GM19324 (cell line): ENCODE measurements at regions not wholly inside any gene's neighbourhood (a gene's known extent, or its start where the extent isn't known, plus 50 kb on each side); places are given as distances from the start of the nearest gene placed in this dataset.

Experiments
- ATAC-seq: cut with Tn5 transposase; IDR thresholded peaks from one replicate; pipeline ENCODE4 v1.9.1; 2021; ENCODE audit warnings: mild to moderate bottlenecking, moderate library complexity; ENCODE audit not compliant: unreplicated experiment, low FRiP score

DNA sequence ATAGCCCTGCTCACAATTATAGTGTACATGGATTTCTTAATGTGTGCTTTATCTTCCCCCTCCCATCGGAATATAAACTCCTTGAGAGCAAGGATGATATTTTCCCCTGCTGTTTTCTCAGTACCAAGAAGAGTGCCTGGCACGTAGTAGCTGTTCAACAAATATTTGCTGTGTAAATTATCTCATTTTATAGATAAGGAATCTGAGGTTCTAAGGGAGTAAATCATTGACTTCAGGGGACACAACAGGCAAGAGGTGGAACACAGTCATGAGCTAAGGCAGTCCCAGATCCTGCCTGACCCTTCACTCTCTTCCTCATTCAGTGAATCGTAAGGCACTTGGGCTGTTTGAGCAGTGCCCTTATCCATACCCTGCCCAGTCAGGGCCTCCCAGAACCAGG lies 187.3 kb upstream of the TNP1 start:
- no peak for ATAC-seq

DNA sequence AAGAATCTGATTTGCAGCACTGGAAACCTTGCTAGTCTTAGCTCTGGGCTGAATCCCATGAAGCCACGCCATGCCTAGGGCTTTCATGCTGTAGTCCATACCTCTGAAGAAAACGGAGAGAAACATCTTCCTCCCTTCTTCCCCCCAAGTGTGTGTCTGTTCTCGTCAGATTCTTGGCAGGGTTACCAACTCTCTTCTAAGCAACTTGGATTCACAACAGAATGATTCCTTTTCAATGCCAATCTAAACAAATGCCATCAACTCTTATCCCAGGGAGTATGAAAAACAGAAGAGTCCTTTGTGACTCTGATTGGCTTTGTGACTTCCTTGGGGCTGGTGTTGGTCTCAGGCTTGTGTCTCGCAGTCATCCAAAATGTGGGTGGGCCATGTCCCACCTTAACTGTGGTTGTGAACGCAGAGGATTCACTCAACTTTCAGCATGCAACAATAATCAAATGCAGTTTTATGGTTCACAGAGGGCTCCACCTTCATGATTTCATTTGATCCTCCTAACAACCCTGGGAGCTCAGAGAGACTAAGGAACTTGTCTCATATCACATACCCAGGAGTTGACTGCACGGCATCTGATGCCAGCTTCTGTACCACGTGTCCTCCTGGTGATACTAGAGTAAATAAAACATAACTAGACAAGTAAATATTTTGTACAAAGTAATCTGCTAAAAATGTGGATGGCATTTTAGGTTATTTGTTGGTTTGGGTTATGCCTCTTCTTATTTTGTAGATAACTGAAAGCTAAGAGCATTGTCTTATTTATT lies 186.0 kb upstream of the TNP1 start:
- no peak for ATAC-seq

DNA sequence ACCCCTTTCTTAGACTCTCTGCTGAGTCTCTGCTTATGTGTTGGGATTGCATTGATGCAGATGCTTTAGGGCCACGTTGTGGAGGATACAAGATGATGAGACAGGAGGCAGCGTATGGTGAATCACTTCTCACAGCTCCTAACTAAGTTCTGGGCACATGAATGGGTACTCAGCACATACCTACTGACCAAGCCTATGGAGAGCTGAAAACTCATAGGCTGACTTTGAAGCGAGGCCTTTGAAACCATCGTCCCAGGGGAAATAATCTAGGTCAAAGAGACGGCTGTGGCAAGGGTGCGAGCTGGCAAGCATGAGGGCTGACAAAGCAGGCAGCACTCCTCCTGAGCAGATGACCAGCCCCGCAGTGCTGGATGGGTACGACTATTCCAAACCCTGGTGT lies 180.2 kb upstream of the TNP1 start:
- no peak for ATAC-seq

DNA sequence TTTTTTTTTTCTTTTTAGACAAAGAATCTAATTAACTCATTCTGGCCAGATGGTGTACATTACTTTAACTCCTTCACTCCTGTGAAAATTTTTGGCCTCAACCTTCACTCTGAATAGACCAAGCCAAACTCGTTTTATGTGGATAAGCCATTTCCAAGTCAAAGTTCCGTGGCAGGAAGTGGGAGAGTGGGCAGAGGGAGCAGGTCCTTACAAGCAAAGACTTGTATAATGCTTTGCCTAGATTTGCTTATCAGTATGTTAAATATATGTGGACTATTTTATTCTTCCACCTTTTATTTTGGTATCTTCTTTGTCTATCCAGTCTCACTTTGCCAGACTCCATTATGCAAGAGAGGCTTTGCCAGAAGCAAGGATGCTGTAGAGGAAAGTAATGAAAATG lies 178.1 kb upstream of the TNP1 start:
- ATAC-seq: no peak

DNA sequence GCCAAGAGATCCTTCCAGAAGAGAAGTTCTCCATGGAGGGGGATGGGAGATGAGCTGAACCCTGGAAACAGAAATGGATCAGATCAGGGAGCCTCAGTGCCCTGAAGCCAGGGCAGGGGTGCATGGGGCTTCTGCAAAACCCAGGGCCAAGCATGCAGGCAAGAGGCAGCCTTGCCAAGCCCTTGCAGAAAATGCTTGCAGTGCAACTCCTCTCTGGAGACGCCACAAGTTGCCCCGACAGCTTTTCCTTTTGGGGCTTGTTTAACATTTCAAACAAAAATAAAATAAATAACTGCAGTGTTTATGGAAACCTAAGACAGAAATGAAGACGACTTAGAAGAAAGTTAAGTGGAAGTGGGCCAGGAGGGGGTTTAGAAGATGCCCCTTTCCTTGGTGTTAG lies 177.5 kb upstream of the TNP1 start:
- ATAC-seq: no peak

- no peak for ATAC-seq
Measured at GRCh38 chr2:217035967-217036366, 176.1 kb upstream of the TNP1 start.

DNA sequence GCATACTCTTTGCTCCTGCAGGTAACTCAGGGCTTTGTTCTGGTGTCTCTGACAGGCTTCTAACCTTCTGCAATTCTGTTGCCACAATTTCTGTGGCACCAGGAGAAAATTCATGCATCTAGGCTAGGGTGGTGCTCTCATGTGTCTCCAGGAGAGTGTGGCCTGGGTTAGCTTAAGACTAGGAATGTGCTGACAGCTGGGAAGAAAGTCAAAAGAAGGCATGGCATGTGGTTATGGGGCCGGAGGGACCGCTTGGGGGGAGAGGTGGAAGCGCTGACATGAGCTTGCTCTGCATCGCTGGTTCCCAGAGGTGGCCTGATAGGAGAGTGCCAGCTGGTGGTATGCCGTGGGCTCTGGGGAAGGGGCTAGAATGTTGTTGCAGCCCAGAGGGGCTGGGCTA lies 173.3 kb upstream of the TNP1 start:
- ATAC-seq: no peak

- no peak for ATAC-seq
Measured at GRCh38 chr2:217031445-217031844, 171.6 kb upstream of the TNP1 start.

- no peak for ATAC-seq
Measured at GRCh38 chr2:217030081-217030480, 170.2 kb upstream of the TNP1 start.

- no peak for ATAC-seq
Measured at GRCh38 chr2:217028128-217028527, 168.3 kb upstream of the TNP1 start.

DNA sequence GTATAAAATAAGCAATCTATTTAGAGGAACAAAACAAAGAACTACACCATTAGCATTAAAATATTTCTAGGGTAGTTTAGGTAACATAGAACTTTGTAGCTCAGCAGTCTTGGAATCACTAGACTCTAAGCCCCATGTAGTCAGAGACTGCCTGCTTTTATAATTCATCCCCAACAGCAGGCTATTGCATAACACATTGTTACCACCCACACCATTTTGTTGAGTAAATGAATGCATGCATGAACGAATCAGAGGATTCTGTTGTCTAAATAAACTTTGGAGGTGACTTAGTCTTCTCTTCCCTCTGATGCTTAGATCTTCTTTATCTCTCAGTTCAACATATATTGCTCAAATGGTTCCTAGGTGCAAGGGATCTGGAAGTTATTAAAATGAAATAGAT lies 167.6 kb upstream of the TNP1 start:
- no peak for ATAC-seq

DNA sequence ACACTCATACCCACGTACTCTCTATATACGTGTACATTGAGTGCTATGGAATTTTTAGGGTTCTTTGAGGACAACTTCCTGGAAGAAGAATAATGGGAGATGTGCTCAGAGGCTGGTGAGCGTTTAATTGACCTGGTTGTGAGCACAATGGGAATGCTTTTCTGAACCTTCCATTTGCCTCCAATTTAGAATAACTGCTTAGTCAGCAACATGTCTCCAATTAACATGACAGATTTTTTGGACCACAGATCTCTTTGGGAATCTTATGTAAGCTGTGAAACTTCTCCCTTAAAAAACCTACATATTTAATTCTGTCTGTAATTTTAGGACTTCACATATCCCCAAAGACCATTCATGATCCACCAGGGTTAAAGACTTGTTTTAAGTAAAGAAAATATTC lies 166.7 kb upstream of the TNP1 start:
- no peak for ATAC-seq

- ATAC-seq: no peak
Measured at GRCh38 chr2:217026161-217026560, 166.3 kb upstream of the TNP1 start.

DNA sequence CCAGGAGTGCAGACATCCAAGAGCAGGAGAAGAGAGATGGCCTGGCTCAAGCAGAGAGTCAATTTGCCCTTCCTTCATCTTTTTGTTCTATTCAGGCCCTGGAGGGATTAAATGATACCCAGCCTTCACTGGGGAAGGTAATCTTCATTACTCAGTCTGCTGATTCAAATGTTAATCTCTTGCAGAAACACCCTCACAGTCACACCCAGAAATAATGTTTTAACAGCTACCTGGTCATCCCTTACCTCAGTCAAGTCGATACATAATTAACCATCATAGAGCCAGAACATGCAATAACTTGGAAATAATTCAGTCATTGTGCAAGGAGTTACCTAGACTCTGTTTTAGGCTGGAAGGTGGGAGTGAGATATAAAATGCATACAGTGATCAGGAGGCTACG lies 163.7 kb upstream of the TNP1 start:
- no peak for ATAC-seq

DNA sequence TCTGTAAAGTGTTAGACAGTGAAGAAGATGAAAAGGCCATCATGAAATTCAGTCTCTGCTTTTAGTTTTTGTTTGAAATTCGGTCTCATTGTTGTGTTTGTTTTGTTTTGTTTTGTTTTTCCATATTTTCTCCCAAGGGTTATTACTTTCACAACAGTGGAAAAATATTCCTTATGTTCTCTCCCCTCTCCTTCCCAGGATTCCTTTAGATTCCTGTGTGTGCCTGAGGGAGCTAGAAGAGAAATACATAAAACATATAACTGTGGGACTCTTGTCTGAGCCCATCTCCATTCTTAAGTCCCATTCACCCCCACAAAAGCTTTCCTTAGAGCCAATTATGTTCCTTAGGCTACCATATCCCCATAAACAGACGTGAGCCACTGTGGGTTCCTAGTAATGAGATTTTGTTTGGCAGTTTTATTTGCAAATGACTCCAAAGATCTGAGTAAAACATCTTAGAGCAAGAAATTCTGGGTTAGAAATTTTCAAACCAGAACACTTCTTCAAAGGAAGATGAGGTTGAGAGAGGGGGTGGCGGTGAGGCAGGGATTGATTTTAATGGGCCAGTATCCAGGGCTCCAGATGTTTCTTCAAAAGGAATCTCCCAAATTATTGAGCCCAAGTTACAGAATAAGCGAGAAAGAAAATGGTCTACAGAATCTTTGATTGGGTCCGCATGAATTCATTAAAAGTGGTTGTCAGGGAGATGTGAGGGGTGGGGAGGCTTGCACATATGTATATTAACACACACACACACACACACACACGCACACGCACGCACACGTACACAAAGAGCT lies 157.8 kb upstream of the TNP1 start:
- ATAC-seq: no peak

GRCh38 chr2:217016796-217017419 lies 157.0 kb upstream of the TNP1 start:
- ATAC-seq: no peak

DNA sequence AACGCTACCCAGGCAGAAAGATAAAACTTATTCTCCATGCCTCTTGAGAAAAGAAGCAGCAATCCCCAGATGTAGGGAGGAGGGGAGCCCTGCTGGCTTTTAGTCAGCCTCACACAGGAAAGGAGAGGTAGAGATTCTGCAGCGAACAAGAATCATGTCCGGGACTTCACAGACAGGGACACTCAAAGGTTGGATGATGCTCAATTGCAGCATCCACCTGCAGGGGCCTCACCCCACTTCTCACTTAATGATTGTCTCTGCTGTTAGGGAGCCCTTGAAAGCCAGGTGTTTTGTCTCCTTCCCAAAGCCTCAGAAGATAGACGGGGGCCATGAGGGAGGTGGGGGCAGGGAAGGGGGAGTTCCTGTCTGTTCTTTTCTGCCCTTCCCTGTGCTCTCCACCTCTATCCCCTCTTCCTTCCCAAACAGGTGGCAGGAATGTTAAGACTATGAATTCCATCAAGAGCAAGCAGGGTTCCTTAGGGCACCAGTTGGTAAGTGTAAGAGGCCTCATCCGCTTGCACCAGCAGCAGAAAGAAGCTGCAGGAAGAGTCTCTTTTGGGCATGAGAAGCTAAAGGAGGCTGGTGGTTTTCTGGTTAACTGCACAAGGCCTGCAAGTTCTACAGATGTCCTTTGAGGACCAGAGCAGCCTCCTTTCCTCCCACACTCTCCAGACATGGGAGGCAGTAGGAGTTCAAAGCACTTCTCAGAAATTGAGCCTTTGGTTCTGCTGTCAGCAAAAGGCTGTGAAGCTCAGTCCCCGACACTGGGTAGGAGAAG lies 154.7 kb upstream of the TNP1 start:
- no peak for ATAC-seq

- no peak for ATAC-seq
Measured at GRCh38 chr2:217013926-217014325, 154.1 kb upstream of the TNP1 start.

DNA sequence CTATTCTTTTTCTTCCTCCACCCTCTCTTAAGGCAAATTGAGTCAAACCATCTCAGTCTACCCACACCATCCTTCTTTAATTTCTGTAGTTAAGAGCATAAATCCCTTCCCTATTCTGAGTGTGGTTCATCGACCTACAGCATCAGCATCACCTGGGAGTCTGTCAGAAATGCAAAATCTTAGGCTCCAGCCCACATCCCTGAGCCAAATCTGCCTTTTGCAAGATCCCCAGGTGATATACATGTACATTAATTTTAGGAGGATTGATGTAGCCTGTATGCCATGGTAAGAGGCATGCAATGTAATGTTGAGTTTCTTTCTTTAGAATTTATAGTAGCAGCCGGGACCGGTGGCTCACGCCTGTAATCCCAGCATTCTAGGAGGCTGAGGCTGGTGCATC lies 151.7 kb upstream of the TNP1 start:
- ATAC-seq: no peak

DNA sequence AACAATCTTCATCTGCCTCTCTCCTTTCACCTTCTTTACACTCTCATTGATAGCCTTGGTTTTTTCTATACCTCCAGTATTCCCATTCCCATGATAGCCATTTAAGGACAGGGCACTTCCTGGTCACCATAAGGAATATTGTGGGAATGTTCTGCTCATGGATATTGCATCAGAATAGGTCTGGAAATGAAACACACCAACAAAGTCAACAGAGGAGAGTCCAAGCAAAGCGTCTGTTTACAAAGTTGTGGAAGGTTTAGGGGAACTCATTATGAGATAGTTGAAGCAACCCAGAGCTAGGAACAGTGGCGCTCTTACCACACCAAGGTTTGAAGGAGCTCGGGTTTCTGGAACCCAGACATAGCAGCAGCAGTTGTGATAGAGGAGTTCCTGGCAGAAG lies 150.3 kb upstream of the TNP1 start:
- ATAC-seq: no peak

DNA sequence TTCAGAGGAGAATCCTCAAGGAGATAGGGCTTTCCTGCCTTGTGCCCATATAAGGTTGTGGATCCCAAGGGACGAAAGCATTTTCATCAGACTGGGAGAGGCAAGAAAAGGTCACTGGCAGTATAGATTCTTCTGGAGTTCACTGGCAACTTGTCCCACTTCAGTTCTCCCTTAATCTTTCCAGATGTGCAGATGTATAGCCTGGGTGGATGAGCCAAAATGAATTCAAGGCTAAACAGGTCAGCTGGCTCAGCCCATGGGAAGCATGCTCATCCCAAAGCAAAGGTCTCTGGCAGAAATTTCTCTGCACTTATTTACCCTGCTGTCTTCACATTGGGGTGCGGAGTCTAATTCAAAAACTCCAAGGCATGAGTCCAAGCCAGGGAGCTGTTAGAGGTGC lies 148.9 kb upstream of the TNP1 start:
- ATAC-seq: no peak
